BJ (cell line): ENCODE measurements at regions not wholly inside any gene's neighbourhood (a gene's known extent, or its start where the extent isn't known, plus 50 kb on each side); places are given as distances from the start of the nearest gene placed in this dataset.

Experiments used
- CTCF ChIA-PET: fragments of 350-600 bp; formaldehyde crosslinking; extraction: SDS; loops from one replicate; lab custom pipeline; 2021; ENCODE audit warnings: antibody characterized with exemption, inconsistent platforms; lab: Yijun Ruan, JAX
- POLR2A ChIA-PET: fragments of 300-600 bp; sonication (Branson Sonifier 250); formaldehyde crosslinking; extraction: SDS; loops from one replicate; lab custom pipeline; 2021; ENCODE audit warnings: antibody characterized with exemption; lab: Charles Lee
- DNase-seq: peaks from one replicate; pipeline ENCODE4 v3.0.0-alpha.2; 2011; ENCODE audit warnings: low read depth
- H3K27me3 ChIP-seq: 2 replicates; pipeline ENCODE4 v1.6.0; 2011; ENCODE audit warnings: low read length; ENCODE audit not compliant: control insufficient read depth, insufficient read depth
- H3K36me3 ChIP-seq: 2 replicates; pipeline ENCODE4 v1.5.1; 2011; ENCODE audit warnings: low read length; ENCODE audit not compliant: control insufficient read depth, insufficient read depth
- H3K4me3 ChIP-seq: 2 replicates; pipeline ENCODE4 v1.5.1; 2011; ENCODE audit warnings: low read depth, mild to moderate bottlenecking, control low read depth, low read length
- TF ChIP-seq, protein P1 (sequence below): IDR thresholded peaks from 2 replicates; pipeline ENCODE4 v1.5.1; 2011; ENCODE audit warnings: low read depth, mild to moderate bottlenecking, control low read depth, inconsistent platforms, low read length, moderate library complexity; ENCODE audit not compliant: insufficient read depth

DNA sequence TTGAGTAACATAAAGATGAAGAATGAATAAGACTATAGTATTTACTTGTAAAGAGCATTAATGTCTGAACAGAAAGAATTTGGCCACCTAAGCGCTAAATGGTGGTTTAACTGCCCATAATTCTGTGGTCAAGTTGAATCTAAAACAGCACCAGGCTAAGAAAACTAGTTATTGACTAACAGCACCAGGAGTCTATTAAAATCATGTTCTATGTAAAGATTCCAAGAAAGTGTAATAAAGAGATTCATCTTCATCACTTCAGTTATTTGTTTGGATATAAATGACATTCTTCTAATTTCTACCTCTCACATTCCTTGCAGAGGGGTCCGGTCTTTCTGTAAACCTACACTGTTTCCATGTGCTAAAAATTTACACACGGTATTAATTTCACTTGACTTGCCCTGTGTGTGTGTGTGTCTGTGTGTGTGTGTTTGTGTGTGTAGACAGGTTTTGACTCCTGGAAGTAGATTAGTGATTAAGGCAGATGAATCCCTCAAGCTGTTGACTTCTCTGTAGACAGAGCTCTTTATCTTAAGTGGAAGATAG lies 84.4 kb downstream of the KLF6 start:
- Histone ChIP-seq H3K27me3 (peaks cover 11% of the 10 kb centered on the region), H3K4me3 (no peak overlapping the region), H3K36me3 (no peaks in the 10 kb centered on the region)
- ChIA-PET POLR2A (no interaction called here), CTCF (no interaction called here)
- no peak for DNase-seq
- TF ChIP-seq, protein P1, sequence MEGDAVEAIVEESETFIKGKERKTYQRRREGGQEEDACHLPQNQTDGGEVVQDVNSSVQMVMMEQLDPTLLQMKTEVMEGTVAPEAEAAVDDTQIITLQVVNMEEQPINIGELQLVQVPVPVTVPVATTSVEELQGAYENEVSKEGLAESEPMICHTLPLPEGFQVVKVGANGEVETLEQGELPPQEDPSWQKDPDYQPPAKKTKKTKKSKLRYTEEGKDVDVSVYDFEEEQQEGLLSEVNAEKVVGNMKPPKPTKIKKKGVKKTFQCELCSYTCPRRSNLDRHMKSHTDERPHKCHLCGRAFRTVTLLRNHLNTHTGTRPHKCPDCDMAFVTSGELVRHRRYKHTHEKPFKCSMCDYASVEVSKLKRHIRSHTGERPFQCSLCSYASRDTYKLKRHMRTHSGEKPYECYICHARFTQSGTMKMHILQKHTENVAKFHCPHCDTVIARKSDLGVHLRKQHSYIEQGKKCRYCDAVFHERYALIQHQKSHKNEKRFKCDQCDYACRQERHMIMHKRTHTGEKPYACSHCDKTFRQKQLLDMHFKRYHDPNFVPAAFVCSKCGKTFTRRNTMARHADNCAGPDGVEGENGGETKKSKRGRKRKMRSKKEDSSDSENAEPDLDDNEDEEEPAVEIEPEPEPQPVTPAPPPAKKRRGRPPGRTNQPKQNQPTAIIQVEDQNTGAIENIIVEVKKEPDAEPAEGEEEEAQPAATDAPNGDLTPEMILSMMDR = no peak

DNA sequence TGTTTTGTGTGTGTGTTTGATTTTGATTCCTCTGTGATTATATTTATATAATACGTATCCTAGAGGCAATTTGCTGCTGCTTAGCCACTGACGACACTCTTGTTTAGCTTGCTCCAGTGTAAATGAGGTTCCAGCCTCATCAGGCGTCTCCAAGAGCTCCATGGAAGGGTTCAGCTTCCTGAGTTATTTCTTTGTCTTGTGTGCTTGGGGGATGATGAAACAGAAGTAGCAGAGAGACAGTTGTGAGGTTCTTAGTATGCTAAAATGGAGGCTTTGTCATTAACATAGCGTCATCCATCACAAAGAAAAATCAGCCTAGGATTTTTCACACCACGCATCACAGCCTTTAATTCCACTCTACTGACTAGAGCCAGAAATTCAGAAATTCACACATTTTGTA lies 85.1 kb downstream of the KLF6 start:
- no peak for DNase-seq
- peaks cover 13% of the 10 kb centered on the region for H3K27me3 ChIP-seq
- CTCF ChIA-PET = interaction anchor here (0.9 kb wide), 1 partner anchor 14 kb away, joined by 3 read pairs; no protein-coding TSS in a partner anchor
- TF ChIP-seq, protein P1 = no peak
- H3K4me3 ChIP-seq = no peak overlapping the region
- POLR2A ChIA-PET = no interaction called here
- no peaks in the 10 kb centered on the region for H3K36me3 ChIP-seq

DNA sequence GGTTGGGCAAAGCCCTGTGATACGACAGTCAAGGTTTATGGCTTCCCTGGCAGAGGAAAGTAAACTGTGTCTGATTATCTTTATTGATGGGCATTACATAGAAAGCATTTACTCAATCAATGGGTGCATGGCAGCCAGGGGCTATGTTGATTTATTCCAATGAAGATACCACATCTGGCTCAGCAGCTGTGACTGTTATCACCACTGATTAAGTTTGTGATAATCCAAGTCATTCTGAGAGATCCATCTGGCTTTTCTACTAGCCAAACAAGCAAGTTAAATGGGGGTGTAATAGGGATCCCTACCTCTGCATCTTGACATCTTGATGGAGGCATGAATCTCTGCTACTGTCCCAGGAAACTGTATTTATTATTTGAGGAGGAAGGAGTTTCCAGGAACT lies 86.7 kb downstream of the KLF6 start:
- Histone ChIP-seq H3K36me3 (no peaks in the 10 kb centered on the region), H3K4me3 (no peak overlapping the region), H3K27me3 (peaks cover 13% of the 10 kb centered on the region)
- ChIA-PET POLR2A (no interaction called here), CTCF (no interaction called here)
- TF ChIP-seq, protein P1 = no peak
- DNase-seq = no peak

DNA sequence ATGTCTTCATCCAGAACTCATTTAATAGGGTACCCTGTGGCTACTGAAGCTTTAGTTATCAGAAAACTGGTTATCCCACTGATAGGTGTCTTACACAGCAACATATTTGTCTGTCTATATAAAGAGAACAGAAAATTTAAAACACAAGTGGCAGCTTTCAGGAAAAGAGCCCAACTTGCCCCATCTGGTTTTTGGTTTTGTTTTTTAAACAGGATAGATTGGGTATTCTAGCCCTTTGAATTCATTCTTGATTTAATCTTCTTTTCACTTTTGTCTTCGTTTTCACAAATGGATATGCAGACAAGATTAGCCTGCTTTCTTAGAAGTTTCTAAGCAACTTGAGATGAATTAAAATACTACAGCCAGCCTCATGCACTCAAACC lies 91.3 kb downstream of the KLF6 start:
- TF ChIP-seq, protein P1 = no peak
- Histone ChIP-seq H3K4me3 (no peak overlapping the region), H3K27me3 (peaks cover 14% of the 10 kb centered on the region), H3K36me3 (no peaks in the 10 kb centered on the region)
- CTCF ChIA-PET = no interaction called here
- DNase-seq = no peak
- POLR2A ChIA-PET = no interaction called here

DNA sequence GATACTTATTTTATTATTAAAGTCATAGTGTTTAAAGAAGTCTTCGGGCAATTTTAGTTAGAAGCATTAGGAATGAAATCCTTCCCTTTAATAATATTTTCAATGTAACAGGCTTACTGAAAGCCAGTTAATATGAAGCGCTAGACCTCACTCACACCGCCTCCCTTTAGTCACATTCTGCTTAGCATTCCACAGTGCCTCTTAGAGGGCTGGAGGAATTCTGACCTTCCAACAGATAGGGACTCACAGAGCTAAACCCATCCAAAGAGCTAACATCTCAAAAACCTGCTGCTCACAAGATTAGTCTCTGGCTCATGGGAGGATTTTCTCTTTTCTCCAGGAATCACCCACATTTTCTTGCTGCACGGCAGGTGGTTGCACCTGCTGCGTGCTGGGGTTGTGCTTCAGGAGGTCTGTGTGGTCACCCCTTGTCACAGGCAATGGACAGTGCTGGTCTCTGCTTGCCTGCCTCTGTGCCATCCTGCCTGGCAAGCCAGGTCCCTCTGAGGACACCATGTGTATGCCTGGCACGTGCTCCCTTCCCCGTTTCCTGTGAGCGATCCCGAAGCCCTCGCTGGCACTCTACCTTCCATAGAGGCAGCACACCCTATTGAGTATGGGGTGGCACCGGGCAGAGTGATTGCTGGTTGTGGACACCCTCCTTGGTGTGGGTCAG lies 91.8 kb downstream of the KLF6 start:
- peaks cover 12% of the 10 kb centered on the region for H3K27me3 ChIP-seq
- CTCF ChIA-PET = no interaction called here
- no peak for DNase-seq
- TF ChIP-seq, protein P1 = no peak
- POLR2A ChIA-PET = no interaction called here
- H3K4me3 ChIP-seq = no peak overlapping the region
- no peaks in the 10 kb centered on the region for H3K36me3 ChIP-seq
